GM21529 (cell line): ENCODE measurements at regions not wholly inside any gene's neighbourhood (a gene's known extent, or its start where the extent isn't known, plus 50 kb on each side); places are given as distances from the start of the nearest gene placed in this dataset.
A peak's percentile ranks its signal among the peaks of the same experiment; 100 is the strongest.

Source experiments
- ATAC-seq: cut with Tn5 transposase; IDR thresholded peaks from one replicate; pipeline ENCODE4 v1.9.1; 2021; ENCODE audit not compliant: unreplicated experiment

- no peak for ATAC-seq
These were observed 142.2 kb downstream of the SNX18 start for GRCh38 chr5:54659700-54660131.

GRCh38 chr5:54658010-54658409 lies 140.5 kb downstream of the SNX18 start:
- no peak for ATAC-seq

- ATAC-seq = no peak
These were observed 138.7 kb downstream of the SNX18 start for GRCh38 chr5:54656261-54656728.

GRCh38 chr5:54655761-54656160 lies 138.2 kb downstream of the SNX18 start:
- ATAC-seq = no peak

- ATAC-seq = no peak
These were observed 137.7 kb downstream of the SNX18 start for GRCh38 chr5:54655266-54655665.

- ATAC-seq = no peak
These were observed 136.5 kb downstream of the SNX18 start for GRCh38 chr5:54653956-54654614.

GRCh38 chr5:54651482-54652076 lies 134.0 kb downstream of the SNX18 start:
- ATAC-seq = no peak

- ATAC-seq = no peak
These were observed 131.5 kb downstream of the SNX18 start for GRCh38 chr5:54649041-54649504.

- peak; percentile 89 for ATAC-seq
These were observed 129.0 kb downstream of the SNX18 start for GRCh38 chr5:54646356-54647101.

GRCh38 chr5:54645882-54646355 lies 128.4 kb downstream of the SNX18 start:
- no peak for ATAC-seq

- no peak for ATAC-seq
These were observed 126.7 kb downstream of the SNX18 start for GRCh38 chr5:54644226-54644625.

- ATAC-seq = no peak
These were observed 126.1 kb downstream of the SNX18 start for GRCh38 chr5:54643685-54644106.

GRCh38 chr5:54639621-54640020 lies 122.1 kb downstream of the SNX18 start:
- ATAC-seq = no peak

GRCh38 chr5:54638106-54638505 lies 120.5 kb downstream of the SNX18 start:
- ATAC-seq = no peak

GRCh38 chr5:54637654-54638053 lies 120.1 kb downstream of the SNX18 start:
- no peak for ATAC-seq

- ATAC-seq = no peak
These were observed 116.5 kb downstream of the SNX18 start for GRCh38 chr5:54634089-54634488.

GRCh38 chr5:54632131-54632701 lies 114.7 kb downstream of the SNX18 start:
- no peak for ATAC-seq

GRCh38 chr5:54630738-54631359 lies 113.3 kb downstream of the SNX18 start:
- ATAC-seq = no peak

- no peak for ATAC-seq
These were observed 111.6 kb downstream of the SNX18 start for GRCh38 chr5:54629115-54629514.

- ATAC-seq = no peak
These were observed 110.5 kb downstream of the SNX18 start for GRCh38 chr5:54628050-54628449.

- no peak for ATAC-seq
These were observed 108.8 kb downstream of the SNX18 start for GRCh38 chr5:54626407-54626806.
